HG02938 (cell line): ENCODE measurements at regions not wholly inside any gene's neighbourhood (a gene's known extent, or its start where the extent isn't known, plus 50 kb on each side); places are given as distances from the start of the nearest gene placed in this dataset.
"Not testable (repeated sequence)": the region's sequence is repeated elsewhere in the genome, so short reads cannot be mapped to it uniquely, and the experiment has no call there.

Source experiments
- ATAC-seq: cut with Tn5 transposase; IDR thresholded peaks from one replicate; pipeline ENCODE4 v1.9.1; 2021; ENCODE audit warnings: mild to moderate bottlenecking, moderate library complexity; ENCODE audit not compliant: unreplicated experiment

GRCh38 chr14:35949920-35950513 lies 123.9 kb downstream of the BRMS1L start:
- no peak for ATAC-seq

GRCh38 chr14:35947983-35948382 lies 121.8 kb downstream of the BRMS1L start:
- not testable (repeated sequence) for ATAC-seq

- no peak for ATAC-seq
Measured at GRCh38 chr14:35944847-35945246, 118.7 kb downstream of the BRMS1L start.

- ATAC-seq, result no peak
Measured at GRCh38 chr14:35940291-35940690, 114.2 kb downstream of the BRMS1L start.

GRCh38 chr14:35938770-35939169 lies 112.6 kb downstream of the BRMS1L start:
- ATAC-seq, result no peak

- ATAC-seq, result peak; percentile 70
Measured at GRCh38 chr14:35934499-35934898, 108.4 kb downstream of the BRMS1L start.

- no peak for ATAC-seq
Measured at GRCh38 chr14:35932659-35933159, 106.6 kb downstream of the BRMS1L start.

- ATAC-seq, result no peak
Measured at GRCh38 chr14:35932136-35932535, 106.0 kb downstream of the BRMS1L start.

GRCh38 chr14:35931346-35931745 lies 105.2 kb downstream of the BRMS1L start:
- ATAC-seq, result no peak

GRCh38 chr14:35929186-35929585 lies 103.0 kb downstream of the BRMS1L start:
- no peak for ATAC-seq

GRCh38 chr14:35927727-35928126 lies 101.6 kb downstream of the BRMS1L start:
- no peak for ATAC-seq

GRCh38 chr14:35925319-35925718 lies 99.2 kb downstream of the BRMS1L start:
- ATAC-seq, result no peak

GRCh38 chr14:35922590-35922989 lies 96.5 kb downstream of the BRMS1L start:
- not testable (repeated sequence) for ATAC-seq

- ATAC-seq, result no peak
Measured at GRCh38 chr14:35921745-35922144, 95.6 kb downstream of the BRMS1L start.
